OCI-LY7 (cell line): ENCODE measurements at regions not wholly inside any gene's neighbourhood (a gene's known extent, or its start where the extent isn't known, plus 50 kb on each side); places are given as distances from the start of the nearest gene placed in this dataset.

ENCODE experiments used
- BruUV-seq: library from RNA; stranded (reverse); fragments of 400-500 nt; replicated peaks from 2 replicates; lab custom pipeline; 2021; lab: Mats Ljungman, UMichigan
- CTCF ChIA-PET: fragments of 300-600 bp; sonication (Branson Sonifier 250); formaldehyde crosslinking; loops from one replicate; lab custom pipeline; 2022; ENCODE audit warnings: antibody characterized with exemption; ENCODE audit not compliant: unreplicated experiment; lab: Charles Lee
- POLR2A ChIA-PET: fragments of 300-600 bp; sonication (Branson Sonifier 250); formaldehyde crosslinking; loops from one replicate; lab custom pipeline; 2022; ENCODE audit warnings: antibody characterized with exemption; lab: Charles Lee
- DNase-seq: peaks from one replicate; pipeline ENCODE4 v3.0.0-alpha.2; 2015; ENCODE audit warnings: low spot score
- H2AFZ ChIP-seq: fragments of 200-600 bp; sonication (generic), shearing (Covaris generic); 2 replicates; pipeline ENCODE4 v1.6.1; 2014; ENCODE audit warnings: mild to moderate bottlenecking, antibody characterized with exemption, low read length, moderate library complexity
- H3K27ac ChIP-seq: fragments of 200-600 bp; sonication (generic); 2 replicates; pipeline ENCODE4 v1.5.1; 2014; ENCODE audit warnings: mixed run types, low read depth, mild to moderate bottlenecking, moderate library complexity, low read length, inconsistent platforms; ENCODE audit not compliant: poor library complexity, severe bottlenecking
- H3K36me3 ChIP-seq: fragments of 200-600 bp; sonication (generic); 2 replicates; pipeline ENCODE4 v1.6.1; 2014; ENCODE audit warnings: mild to moderate bottlenecking, antibody characterized with exemption, low read length, moderate library complexity, mixed read lengths; ENCODE audit not compliant: insufficient read depth
- H3K4me1 ChIP-seq: fragments of 200-600 bp; sonication (generic); 2 replicates; pipeline ENCODE4 v1.5.1; 2014; ENCODE audit warnings: mild to moderate bottlenecking, low read length; ENCODE audit not compliant: insufficient read depth, poor library complexity, severe bottlenecking
- H3K4me2 ChIP-seq: fragments of 200-600 bp; sonication (generic); 2 replicates; pipeline ENCODE4 v1.6.1; 2014; ENCODE audit warnings: mild to moderate bottlenecking, low read length
- H3K4me3 ChIP-seq: fragments of 200-600 bp; sonication (generic); 2 replicates; pipeline ENCODE4 v1.5.1; 2014; ENCODE audit warnings: mild to moderate bottlenecking, low read depth, low read length; ENCODE audit not compliant: poor library complexity, severe bottlenecking
- H3K79me2 ChIP-seq: fragments of 200-600 bp; sonication (generic); 2 replicates; pipeline ENCODE4 v1.6.1; 2016; ENCODE audit warnings: low read depth, mild to moderate bottlenecking, low read length, moderate library complexity, mixed read lengths; ENCODE audit not compliant: insufficient read depth
- H3K9me2 ChIP-seq: fragments of 200-600 bp; sonication (generic); 2 replicates; pipeline ENCODE4 v1.6.1; 2016; ENCODE audit warnings: mild to moderate bottlenecking, low read length, mixed read lengths; ENCODE audit not compliant: insufficient read depth
- H3K9me3 ChIP-seq: fragments of 200-600 bp; sonication (generic); 2 replicates; pipeline ENCODE4 v1.6.1; 2014; ENCODE audit warnings: mild to moderate bottlenecking, mixed run types, low read length, mixed read lengths
- H4K20me1 ChIP-seq: fragments of 200-600 bp; sonication (generic); 2 replicates; pipeline ENCODE4 v1.6.1; 2014; ENCODE audit warnings: mild to moderate bottlenecking, antibody characterized with exemption, low read length, moderate library complexity, mixed read lengths; ENCODE audit not compliant: insufficient read depth
- CTCF ChIP-seq: fragments of 200-600 bp; sonication (generic); conservative IDR thresholded peaks from 2 replicates; pipeline ENCODE4 v1.5.1; 2014; ENCODE audit warnings: mild to moderate bottlenecking, antibody characterized with exemption, low read length, moderate library complexity, mixed read lengths
- EZH2phosphoT487 ChIP-seq: fragments of 200-600 bp; sonication (generic); IDR thresholded peaks from 2 replicates; pipeline ENCODE4 v1.6.1; 2018; ENCODE audit warnings: low read depth, borderline replicate concordance, mild to moderate bottlenecking, mixed run types, antibody characterized with exemption, low read length, moderate library complexity, mixed read lengths
- intact Hi-C: fragments of 100-400 bp; cut with micrococcal nuclease; formaldehyde crosslinking; loops from one replicate; pipeline ENCODE4 v1.10.0; 2022; ENCODE audit not compliant: unreplicated experiment

GRCh38 chr4:120228086-120228485, 161.4 kb upstream of the MAD2L1 start:
- Histone ChIP-seq H3K79me2 (no peaks in the 10 kb centered on the region), H3K36me3 (no peaks in the 10 kb centered on the region), H3K4me1 (no peaks in the 10 kb centered on the region), H3K4me3 (no peak overlapping the region), H3K9me3 (no peaks in the 10 kb centered on the region), H2AFZ (no peak overlapping the region), H4K20me1 (no peaks in the 10 kb centered on the region), H3K27ac (no peak overlapping the region), H3K9me2 (no peaks in the 10 kb centered on the region), H3K4me2 (no peak overlapping the region)
- intact Hi-C loops = no loop called here
- CTCF ChIA-PET = no interaction called here
- POLR2A ChIA-PET = interaction anchor here (0.6 kb wide), 1 partner anchor 19 kb away, joined by 4 read pairs; no protein-coding TSS in a partner anchor
- no peak for TF ChIP-seq EZH2phosphoT487
- no peak for TF ChIP-seq CTCF
- no TSS peak for BruUV-seq
- DNase-seq = no peak

- Histone ChIP-seq H4K20me1 (no peaks in the 10 kb centered on the region), H3K79me2 (no peaks in the 10 kb centered on the region), H3K4me1 (no peaks in the 10 kb centered on the region), H3K9me3 (no peaks in the 10 kb centered on the region), H3K9me2 (no peaks in the 10 kb centered on the region), H2AFZ (no peak overlapping the region), H3K4me3 (no peak overlapping the region), H3K4me2 (no peak overlapping the region), H3K27ac (no peak overlapping the region), H3K36me3 (no peaks in the 10 kb centered on the region)
- intact Hi-C loops = no loop called here
- CTCF ChIA-PET = no interaction called here
- no TSS peak for BruUV-seq
- TF ChIP-seq CTCF = no peak
- TF ChIP-seq EZH2phosphoT487 = no peak
- POLR2A ChIA-PET = no interaction called here
- DNase-seq = no peak
These were observed 160.9 kb upstream of the MAD2L1 start for GRCh38 chr4:120227554-120227953.

- no peaks in the 10 kb centered on the region for H4K20me1 ChIP-seq
- H3K4me1 ChIP-seq = no peaks in the 10 kb centered on the region
- H3K9me3 ChIP-seq = no peaks in the 10 kb centered on the region
- ChIA-PET CTCF (interaction anchor here (0.5 kb wide), 1 partner anchor 75 kb away, joined by 3 read pairs; no protein-coding TSS in a partner anchor), POLR2A (no interaction called here)
- no peak overlapping the region for H3K4me2 ChIP-seq
- no peak overlapping the region for H2AFZ ChIP-seq
- intact Hi-C loops = no loop called here
- no peak for DNase-seq
- no peaks in the 10 kb centered on the region for H3K36me3 ChIP-seq
- no peak overlapping the region for H3K4me3 ChIP-seq
- H3K9me2 ChIP-seq = no peaks in the 10 kb centered on the region
- no TSS peak for BruUV-seq
- H3K27ac ChIP-seq = no peak overlapping the region
- TF ChIP-seq EZH2phosphoT487 = no peak
- TF ChIP-seq CTCF = no peak
- no peaks in the 10 kb centered on the region for H3K79me2 ChIP-seq
These were observed 158.9 kb upstream of the MAD2L1 start for GRCh38 chr4:120225527-120225926.
